Heart right ventricle (tissue), 16 donors: ENCODE measurements at regions not wholly inside any gene's neighbourhood (a gene's known extent, or its start where the extent isn't known, plus 50 kb on each side); places are given as distances from the start of the nearest gene placed in this dataset.

ENCODE experiments used
- ATAC-seq, 8 donors: fragments of 200-7000 bp; cut with Tn5 transposase; one replicate each; pipeline ENCODE4 v1.9.1; 2020; ENCODE audit warnings: mild to moderate bottlenecking in 8 of 8, moderate library complexity in 8 of 8, moderate number of reproducible peaks in 1 of 8
- DNase-seq, 2 donors: peaks; one replicate each; pipeline ENCODE4 v3.0.0-alpha.2; 2020
- H3K27ac ChIP-seq, 10 donors: fragments of 200-600 bp; sonication (generic) in 2 of 10; one replicate each; pipeline versions ENCODE4 v1.5.0 to v1.8.0; 2020 to 2022; ENCODE audit warnings: mild to moderate bottlenecking in 3 of 10
- H3K27me3 ChIP-seq, 7 donors: fragments of 200-600 bp; one replicate each; pipeline ENCODE4 v1.8.0; 2021 to 2022; ENCODE audit warnings: mild to moderate bottlenecking in 2 of 7
- H3K36me3 ChIP-seq, 9 donors: fragments of 200-600 bp; sonication (generic) in 1 of 9; one replicate each; pipeline versions ENCODE4 v1.5.0 to v1.8.0; 2020 to 2022; ENCODE audit warnings: mild to moderate bottlenecking in 2 of 9
- H3K4me1 ChIP-seq, 9 donors: fragments of 200-600 bp; sonication (generic) in 1 of 9; one replicate each; pipeline versions ENCODE4 v1.5.0 to v1.8.0; 2020 to 2022; ENCODE audit warnings: mild to moderate bottlenecking in 4 of 9
- H3K4me3 ChIP-seq, 10 donors: fragments of 200-600 bp; sonication (generic) in 2 of 10; one replicate each; pipeline versions ENCODE4 v1.5.0 to v1.8.0; 2020 to 2022; ENCODE audit warnings: mild to moderate bottlenecking in 7 of 10, moderate library complexity in 2 of 10
- H3K9me3 ChIP-seq, 11 donors: fragments of 200-600 bp in 10 of 11; sonication (generic) in 2 of 11; one replicate each; pipeline versions ENCODE4 v1.5.0 to v1.8.0; 2013 to 2022; ENCODE audit warnings: mild to moderate bottlenecking in 2 of 11, control low read depth in 1 of 11, moderate library complexity in 1 of 11
- CTCF ChIP-seq, 9 donors: fragments of 200-600 bp; sonication (generic) in 2 of 9; IDR thresholded peaks; one replicate each; pipeline versions ENCODE4 v1.5.0 to v1.8.0; 2021 to 2022; ENCODE audit warnings: antibody characterized with exemption in 9 of 9, mild to moderate bottlenecking in 5 of 9, moderate library complexity in 1 of 9
- WGBS, 2 donors: extraction: QIAGEN DNeasy Blood & Tissue Kit; methylation state at CpG; one replicate each; pipeline ENCODE4 v1.1.7; 2013; ENCODE audit warnings: inconsistent platforms in 1 of 2; 5-methylcytosine and 5-hydroxymethylcytosine counted together
- intact Hi-C, 10 donors: fragments of 100-400 bp; cut with DNase I; formaldehyde crosslinking; loops; one replicate each; pipeline versions ENCODE4 v1.11.1 to v1.14.2; 2022
- donor health status: Arrhythmogenic right ventricular cardiomyopathy.
- donor health status: ischemic (EF 13 %, LVEDD 7.1; RV severe dilation, severe dysfunction).
- donor health status: healthy with polysubstance abuse.
- donor health status: DM: no; HTN: yes; CAD: no.
- donor health status: DM: no; HTN: no; CAD: no.
- donor health status: ischemic (EF 25% LVEDD 6.9; RV normal size, moderate dysfunction).
- donor health status: ischemic (EF 25% LVEDD 5.7; RV mildly dilated, moderate dysfunction).
- donor health status: healthy.
- donor health status: DM: yes; HTN: yes; CAD: no.
- donor health status: Ischemic cardiomyopathy.
- donor health status: ischemic (EF 35%, LVEDD 5.7; RV mildly dilated, moderate dysfunction).
- donor health status: nonischemic (EF 11% LVEDD 7.7; RV severe dilation, severe dysfunction).
- donor health status: DM: yes; HTN: yes; CAD: no.
- donor health status: PGD.
- donor health status: ischemic (EF 29% LVEDD 5.4; RV normal size, mild dysfunction).
- donor health status: nonischemic (EF 23%, LVEDD 6.1; RV moderate dilation, normal function).

- TF ChIP-seq CTCF (IDR thresholded peaks at IDR 0.05), result no peak
- WGBS, 2 donors, result 92 to 94% methylated on average over 2 of the region's 2 CpGs
- intact Hi-C loops, result no loop called here
- DNase-seq (no peak), ATAC-seq (no peak)
- Histone ChIP-seq H3K27ac (no peak overlapping the region), H3K4me3 (no peak overlapping the region), H3K9me3 (no peaks in the 10 kb centered on the region), H3K36me3 (no peaks in the 10 kb centered on the region), H3K4me1 (peaks cover 0 to 10% (median 0%) of the 10 kb centered on the region in 9 donors), H3K27me3 (no peaks in the 10 kb centered on the region)
Measured at GRCh38 chr1:239771550-239771949, 320.1 kb upstream of the FMN2 start.

GRCh38 chr1:239772446-239772845 is 319.2 kb upstream of the FMN2 start:
- no peak for ATAC-seq
- H3K4me1 ChIP-seq, result peaks cover 0 to 10% (median 0%) of the 10 kb centered on the region in 9 donors
- no peaks in the 10 kb centered on the region for H3K36me3 ChIP-seq
- H3K9me3 ChIP-seq, result no peaks in the 10 kb centered on the region
- H3K27ac ChIP-seq, result no peak overlapping the region
- DNase-seq, result no peak
- no peaks in the 10 kb centered on the region for H3K27me3 ChIP-seq
- 75 to 79% methylated on average over 4 of the region's 4 CpGs for whole genome bisulfite sequencing, 2 donors
- no peak for TF ChIP-seq CTCF (IDR thresholded peaks at IDR 0.05)
- no peak overlapping the region for H3K4me3 ChIP-seq
- intact Hi-C loops, result no loop called here

GRCh38 chr1:239775466-239775865 is 316.2 kb upstream of the FMN2 start:
- no peak overlapping the region for H3K4me3 ChIP-seq
- peaks cover 0 to 10% (median 0%) of the 10 kb centered on the region in 9 donors for H3K4me1 ChIP-seq
- no peaks in the 10 kb centered on the region for H3K36me3 ChIP-seq
- 87 to 90% methylated on average over 6 of the region's 6 CpGs for WGBS, 2 donors
- no peaks in the 10 kb centered on the region for H3K9me3 ChIP-seq
- DNase-seq (no peak), ATAC-seq (no peak)
- intact Hi-C loops, result no loop called here
- no peaks in the 10 kb centered on the region for H3K27me3 ChIP-seq
- no peak overlapping the region for H3K27ac ChIP-seq
- no peak for TF ChIP-seq CTCF (IDR thresholded peaks at IDR 0.05)

GRCh38 chr1:239778208-239778813 is 313.4 kb upstream of the FMN2 start:
- no peak overlapping the region for H3K4me3 ChIP-seq
- H3K9me3 ChIP-seq, result peaks cover 0 to 9% (median 3%) of the 10 kb centered on the region in 11 donors
- DNase-seq, result no peak
- H3K36me3 ChIP-seq, result no peaks in the 10 kb centered on the region
- no peak for TF ChIP-seq CTCF (IDR thresholded peaks at IDR 0.05)
- H3K4me1 ChIP-seq, result peaks cover 0 to 10% (median 0%) of the 10 kb centered on the region in 9 donors
- ATAC-seq, result no peak
- no peaks in the 10 kb centered on the region for H3K27me3 ChIP-seq
- intact Hi-C loops, result no loop called here
- H3K27ac ChIP-seq, result no peak overlapping the region
- 61 to 65% methylated on average over 6 of the region's 6 CpGs for WGBS, 2 donors
